IPS DF 19.7 (cell line): ENCODE measurements at regions not wholly inside any gene's neighbourhood (a gene's known extent, or its start where the extent isn't known, plus 50 kb on each side); places are given as distances from the start of the nearest gene placed in this dataset.

ENCODE experiments used
- DNase-seq: peaks from one replicate; pipeline ENCODE4 v3.0.0-alpha.2; 2013; ENCODE audit warnings: low read depth, low spot score

- no peak for DNase-seq
Measured at GRCh38 chr7:96484845-96485244, 162.9 kb upstream of the SLC25A13 start.

DNA sequence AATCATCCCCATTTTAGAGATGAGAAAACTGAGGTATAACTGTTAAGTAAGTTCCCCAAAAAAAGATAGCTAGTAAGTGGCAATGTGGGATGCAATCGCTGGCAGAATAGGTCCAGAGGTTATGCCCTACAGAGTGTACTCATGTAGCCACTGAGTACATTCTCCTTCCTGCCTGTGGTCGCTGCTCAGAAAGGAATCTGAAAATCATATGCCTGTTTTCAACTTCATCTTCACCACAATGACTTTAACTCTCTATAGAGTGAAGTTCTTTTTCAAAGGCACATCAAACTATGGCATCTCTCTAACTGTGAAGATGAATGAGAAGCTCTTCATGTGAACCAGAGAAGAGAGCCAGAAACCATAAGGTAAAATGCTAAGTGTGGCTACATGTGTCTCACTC, 162.2 kb upstream of the SLC25A13 start:
- no peak for DNase-seq

DNA sequence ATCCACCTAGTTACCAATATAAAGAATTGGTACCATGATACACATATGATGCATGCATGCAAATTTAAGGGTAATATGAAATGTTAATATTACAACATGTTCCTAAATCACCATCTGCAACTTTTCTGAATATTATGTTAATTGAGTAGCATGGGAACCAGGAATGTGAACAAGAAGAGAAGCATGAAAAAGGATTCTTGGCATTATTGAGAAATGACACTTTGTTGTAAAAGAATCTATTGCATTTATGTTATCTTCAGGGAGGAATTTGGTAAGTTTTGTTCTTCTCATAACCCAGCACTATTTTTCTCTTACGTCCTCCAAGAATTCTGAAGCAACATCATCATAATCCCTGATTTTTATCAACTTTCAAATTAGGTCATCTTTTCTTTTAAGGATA, 159.9 kb upstream of the SLC25A13 start:
- no peak for DNase-seq

GRCh38 chr7:96479015-96479645, 157.2 kb upstream of the SLC25A13 start:
- no peak for DNase-seq

DNA sequence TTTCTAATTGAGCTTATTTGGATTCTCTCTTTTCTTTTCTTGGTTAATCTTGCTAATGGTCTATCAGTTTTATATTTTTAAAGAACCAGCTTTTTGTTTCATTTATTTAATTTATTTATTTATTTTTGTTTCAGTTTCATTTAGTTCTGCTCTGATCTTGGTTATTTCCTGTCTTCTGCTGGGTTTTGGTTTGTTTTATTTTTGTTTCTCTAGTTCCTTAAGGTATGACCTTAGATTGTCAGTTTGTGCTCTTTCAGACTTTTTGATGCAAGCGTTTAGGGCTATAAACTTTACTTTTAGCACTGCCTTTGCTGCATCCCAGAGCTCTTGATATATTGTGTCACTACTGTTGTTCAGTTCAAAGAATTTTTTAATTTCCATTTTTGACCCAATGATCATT, 149.7 kb upstream of the SLC25A13 start:
- DNase-seq: no peak

DNA sequence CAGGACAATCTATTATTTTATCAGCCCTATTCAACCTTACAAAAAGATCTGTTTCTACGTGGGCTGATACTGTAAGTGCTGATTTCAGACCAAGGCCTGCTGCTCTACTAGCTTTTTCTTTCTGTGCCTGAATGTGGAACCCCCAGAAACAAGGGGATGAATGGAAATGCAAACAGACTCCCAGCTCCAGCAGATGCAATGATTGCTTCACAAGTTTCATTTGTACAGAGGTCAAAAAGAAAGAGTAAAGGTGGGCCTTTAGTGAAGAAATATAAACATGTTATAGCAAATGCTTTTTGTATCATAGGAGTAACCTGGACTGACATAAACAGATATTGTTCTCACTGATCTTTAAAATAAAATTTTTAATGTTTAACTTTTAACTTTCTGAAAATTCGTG, 130.2 kb upstream of the SLC25A13 start:
- DNase-seq: no peak

DNA sequence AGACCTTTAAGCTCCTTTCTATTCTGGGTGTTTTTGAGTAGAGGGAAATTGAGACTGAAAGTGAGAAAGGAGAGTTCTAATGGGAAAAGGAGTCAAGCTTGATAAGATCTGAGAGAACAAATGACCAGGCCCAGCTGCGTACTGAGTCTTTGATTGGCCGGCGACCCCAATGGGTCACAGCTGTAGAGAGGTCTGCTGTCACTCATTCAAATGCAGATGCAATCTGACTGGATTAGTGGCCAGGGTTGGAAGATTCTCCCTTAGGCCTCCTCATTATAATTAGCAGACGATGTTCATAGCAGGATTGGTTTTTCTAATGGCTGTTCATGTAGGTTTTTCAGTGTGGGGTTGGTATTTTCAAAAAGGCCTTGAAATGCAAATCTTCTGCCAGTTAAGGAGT, 127.2 kb upstream of the SLC25A13 start:
- DNase-seq: no peak

DNA sequence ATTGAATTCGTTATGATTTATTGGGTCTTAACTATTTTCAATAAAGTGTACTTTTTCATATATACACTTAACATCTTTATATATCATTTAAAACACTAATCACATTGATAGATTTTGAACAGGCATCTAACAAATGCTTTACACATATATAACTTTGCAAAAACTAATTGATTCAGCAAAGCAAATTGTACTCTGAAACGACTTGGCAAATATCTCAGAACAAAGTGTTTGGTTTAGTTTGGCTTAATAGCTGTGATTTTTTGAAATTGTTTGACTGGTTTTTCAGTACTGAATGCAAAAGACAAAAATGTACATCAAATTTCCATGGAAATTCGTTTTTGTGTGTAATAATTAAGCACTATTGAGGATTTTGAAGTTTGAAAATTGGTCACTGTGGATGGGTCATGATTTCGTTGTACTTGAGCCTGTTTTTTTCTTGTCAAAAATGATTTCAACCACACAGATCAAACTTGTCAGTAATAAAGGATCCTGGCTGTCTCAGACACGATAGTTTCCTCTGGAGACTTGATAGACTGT, 125.3 kb upstream of the SLC25A13 start:
- no peak for DNase-seq

DNA sequence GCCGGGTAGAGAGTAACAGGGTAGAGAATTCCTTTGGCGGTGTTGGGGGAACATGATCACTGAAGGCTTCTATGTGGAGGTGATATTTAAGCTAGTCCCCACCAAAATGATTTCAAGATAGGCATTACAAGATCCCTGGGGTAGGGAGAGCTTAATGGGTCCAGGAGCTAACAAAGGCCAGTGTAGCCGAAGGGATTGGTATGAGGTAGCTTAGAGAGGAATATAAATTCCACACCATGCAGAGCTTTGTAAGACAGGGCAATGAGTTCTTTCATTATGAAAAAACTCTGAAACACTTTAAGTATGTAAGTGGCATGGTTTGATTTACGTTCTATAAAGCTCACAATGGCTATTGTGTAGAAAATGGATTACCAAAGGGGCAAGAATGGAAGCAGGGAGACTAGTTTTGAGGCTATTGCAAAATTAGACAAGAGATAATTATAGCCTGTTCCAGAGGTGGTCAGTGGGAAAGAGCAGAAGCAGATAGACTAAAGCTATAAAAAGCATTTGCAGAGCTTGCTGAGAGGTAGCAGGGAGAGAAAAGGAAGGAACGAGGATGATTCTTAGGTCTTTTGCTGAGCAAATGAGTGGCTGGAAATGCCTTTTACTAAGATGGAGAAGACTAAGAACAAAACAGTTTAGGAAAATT, 119.7 kb upstream of the SLC25A13 start:
- DNase-seq: no peak

DNA sequence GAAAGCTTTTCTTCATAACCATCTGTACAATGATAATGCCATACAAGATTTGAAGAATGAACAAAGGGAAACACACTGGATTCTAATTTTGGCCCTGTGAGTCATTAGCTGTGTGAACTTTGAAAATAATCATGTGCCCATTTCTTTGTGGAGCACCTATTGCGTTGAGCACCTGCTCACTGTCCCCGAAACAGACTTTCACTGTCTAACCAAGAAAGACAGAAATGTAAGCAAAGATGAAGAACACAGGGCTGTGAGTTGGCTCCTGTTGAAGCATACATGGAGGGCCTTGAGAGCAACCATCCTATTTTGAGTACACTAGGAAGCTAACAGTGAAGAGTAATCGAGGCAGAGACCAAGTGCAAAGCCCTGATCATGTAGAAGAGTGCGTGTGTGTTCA, 118.4 kb upstream of the SLC25A13 start:
- DNase-seq: no peak

DNA sequence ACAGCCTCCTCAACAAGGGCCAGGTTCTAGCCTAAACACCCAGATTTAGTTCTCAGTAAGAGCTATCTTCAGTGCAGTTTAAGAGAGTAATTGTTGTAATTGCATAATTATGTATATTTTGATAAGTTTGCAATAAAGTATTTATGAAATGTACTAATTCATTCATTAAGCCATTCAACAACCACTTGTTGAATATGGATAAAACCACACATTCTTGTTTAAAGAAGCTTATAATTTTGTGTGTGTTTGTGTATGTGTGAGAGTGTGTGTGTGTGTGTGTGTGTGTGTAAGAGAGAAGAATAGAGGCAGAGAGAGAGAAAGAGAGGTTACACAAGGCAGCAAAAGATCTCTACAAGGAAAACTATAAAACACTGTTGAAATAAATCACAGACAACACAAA, 115.0 kb upstream of the SLC25A13 start:
- no peak for DNase-seq

GRCh38 chr7:96430356-96430755, 108.5 kb upstream of the SLC25A13 start:
- DNase-seq: no peak

GRCh38 chr7:96427143-96427542, 105.2 kb upstream of the SLC25A13 start:
- no peak for DNase-seq

DNA sequence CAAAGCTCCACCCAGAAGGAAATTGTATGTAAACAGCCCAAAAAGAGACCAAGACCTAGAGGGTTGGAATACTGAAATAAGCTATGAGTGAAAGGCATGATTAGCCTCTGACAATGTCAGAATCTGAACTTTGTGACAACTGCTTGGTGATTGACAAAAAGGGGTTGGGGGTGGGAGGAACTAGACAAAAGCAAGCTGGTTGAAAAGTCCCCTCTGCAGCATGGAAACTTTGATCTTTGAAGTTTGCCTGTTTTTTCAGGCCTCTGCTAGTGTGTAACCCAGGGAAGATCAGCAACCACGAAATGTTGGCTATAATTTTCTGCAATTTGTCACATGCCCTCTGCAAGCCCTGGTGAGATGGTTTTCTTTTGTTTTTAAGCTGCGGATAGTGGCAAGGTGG, 104.8 kb upstream of the SLC25A13 start:
- no peak for DNase-seq

- no peak for DNase-seq
Measured at GRCh38 chr7:96426027-96426426, 104.1 kb upstream of the SLC25A13 start.

DNA sequence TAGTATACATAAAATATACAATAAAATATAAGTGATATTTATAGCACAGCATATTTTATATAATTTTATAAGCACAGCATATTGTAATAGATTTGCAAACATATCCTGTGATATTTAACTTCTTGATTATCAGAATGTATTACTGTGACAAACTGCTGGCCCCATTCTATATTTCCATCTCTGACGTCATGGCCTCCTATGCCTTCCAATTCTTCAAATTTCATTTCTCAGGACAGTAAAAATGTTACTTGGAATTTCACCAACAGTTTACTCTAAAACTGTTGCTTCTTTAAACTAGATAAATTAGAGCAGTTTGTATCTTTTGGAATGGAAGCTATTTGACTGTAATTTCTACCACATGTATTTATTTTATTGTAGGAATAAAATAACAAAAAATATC, 102.5 kb upstream of the SLC25A13 start:
- no peak for DNase-seq

GRCh38 chr7:96422388-96422787, 100.5 kb upstream of the SLC25A13 start:
- no peak for DNase-seq

- no peak for DNase-seq
Measured at GRCh38 chr7:96418581-96418980, 96.7 kb upstream of the SLC25A13 start.

DNA sequence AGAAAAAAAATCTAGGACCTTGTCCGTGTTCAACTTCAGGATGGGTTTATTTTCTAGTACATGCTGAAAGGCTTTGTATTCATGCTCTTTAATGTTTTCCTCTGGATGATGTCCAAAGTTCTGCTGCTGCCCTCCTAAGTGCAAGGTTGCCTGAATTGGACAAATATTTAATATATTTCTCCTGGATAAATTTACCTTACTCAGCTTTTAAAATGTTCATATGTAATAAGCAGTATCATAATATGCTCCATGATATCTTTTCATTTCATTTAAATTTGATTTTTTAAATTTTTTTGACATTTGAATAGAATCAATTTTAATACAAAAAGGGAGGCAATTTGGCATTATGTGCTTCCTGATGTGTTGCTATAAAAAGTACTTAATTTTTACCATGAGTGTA, 95.9 kb upstream of the SLC25A13 start:
- DNase-seq: no peak

GRCh38 chr7:96416599-96416998, 94.7 kb upstream of the SLC25A13 start:
- DNase-seq: no peak

DNA sequence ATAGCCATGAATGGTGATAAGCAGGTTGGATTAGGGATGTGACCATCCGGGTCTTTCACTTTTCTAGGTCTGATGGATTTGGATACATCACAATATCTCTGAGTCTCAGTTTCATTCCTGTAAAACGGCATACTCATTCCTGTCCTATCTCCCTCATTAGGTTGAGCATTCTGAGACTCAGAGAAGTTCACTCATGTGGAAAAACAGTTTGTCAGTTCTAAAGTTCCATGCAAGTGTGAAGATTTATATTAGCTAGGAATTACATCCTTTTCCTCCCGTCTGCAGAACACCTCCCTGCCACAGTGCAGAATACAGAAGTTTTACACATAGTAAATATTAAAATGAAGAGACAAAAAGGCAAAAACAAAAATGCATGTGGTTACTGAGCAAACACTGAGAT, 94.2 kb upstream of the SLC25A13 start:
- no peak for DNase-seq

DNA sequence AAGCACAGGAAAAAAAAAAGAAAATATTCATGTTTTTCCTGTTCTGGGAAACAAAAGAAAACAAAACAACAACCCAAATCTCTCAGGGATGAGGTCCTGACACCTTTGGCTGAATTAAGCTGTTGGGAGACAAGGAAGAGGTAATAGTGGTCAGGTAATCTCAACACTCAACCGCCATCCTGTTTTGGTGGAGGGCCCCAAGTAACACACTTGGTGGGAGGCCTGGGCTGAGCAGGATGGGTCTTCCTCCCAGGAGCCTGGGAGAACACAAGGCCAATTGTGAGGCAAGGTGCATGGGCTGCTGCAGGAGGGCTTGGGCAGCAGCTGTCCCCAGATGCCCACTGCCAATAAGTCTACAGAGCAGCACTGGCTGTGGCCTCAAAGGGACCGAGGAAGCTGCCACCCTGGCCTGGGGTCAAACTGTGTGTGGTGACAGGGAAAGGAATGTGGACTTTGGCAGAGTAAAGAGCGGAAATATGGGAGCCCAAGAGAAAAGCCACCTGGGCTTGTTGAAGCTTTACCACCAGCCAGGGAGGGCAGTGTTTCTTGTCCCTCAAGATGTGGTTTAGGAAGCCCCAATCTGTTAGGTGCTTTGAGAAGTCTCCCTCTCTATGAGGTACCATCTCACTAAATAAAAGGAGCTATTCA, 93.5 kb upstream of the SLC25A13 start:
- DNase-seq: no peak

DNA sequence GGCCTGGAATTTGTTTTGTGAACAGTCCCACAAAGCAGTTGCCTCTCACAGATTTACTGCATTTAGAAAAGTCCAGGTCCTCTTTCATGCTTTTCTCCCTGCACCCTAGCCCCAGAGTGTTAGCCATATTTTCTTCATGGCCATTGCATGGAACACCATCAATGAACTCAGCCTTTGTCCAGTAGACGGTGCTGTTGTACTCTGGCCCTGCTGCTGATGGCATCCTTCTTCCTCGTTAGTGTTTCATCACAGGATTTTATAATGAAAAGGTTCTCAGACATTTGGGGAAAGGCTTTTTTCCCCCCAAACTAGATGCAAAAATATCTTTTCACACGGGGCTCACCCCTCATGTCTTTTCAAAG, 93.0 kb upstream of the SLC25A13 start:
- no peak for DNase-seq
